GM21515 (cell line): ENCODE measurements at regions not wholly inside any gene's neighbourhood (a gene's known extent, or its start where the extent isn't known, plus 50 kb on each side); places are given as distances from the start of the nearest gene placed in this dataset.
"Not testable (repeated sequence)": the region's sequence is repeated elsewhere in the genome, so short reads cannot be mapped to it uniquely, and the experiment has no call there.

ENCODE experiments used
- ATAC-seq: cut with Tn5 transposase; IDR thresholded peaks from one replicate; pipeline ENCODE4 v1.9.1; 2021; ENCODE audit not compliant: unreplicated experiment

DNA sequence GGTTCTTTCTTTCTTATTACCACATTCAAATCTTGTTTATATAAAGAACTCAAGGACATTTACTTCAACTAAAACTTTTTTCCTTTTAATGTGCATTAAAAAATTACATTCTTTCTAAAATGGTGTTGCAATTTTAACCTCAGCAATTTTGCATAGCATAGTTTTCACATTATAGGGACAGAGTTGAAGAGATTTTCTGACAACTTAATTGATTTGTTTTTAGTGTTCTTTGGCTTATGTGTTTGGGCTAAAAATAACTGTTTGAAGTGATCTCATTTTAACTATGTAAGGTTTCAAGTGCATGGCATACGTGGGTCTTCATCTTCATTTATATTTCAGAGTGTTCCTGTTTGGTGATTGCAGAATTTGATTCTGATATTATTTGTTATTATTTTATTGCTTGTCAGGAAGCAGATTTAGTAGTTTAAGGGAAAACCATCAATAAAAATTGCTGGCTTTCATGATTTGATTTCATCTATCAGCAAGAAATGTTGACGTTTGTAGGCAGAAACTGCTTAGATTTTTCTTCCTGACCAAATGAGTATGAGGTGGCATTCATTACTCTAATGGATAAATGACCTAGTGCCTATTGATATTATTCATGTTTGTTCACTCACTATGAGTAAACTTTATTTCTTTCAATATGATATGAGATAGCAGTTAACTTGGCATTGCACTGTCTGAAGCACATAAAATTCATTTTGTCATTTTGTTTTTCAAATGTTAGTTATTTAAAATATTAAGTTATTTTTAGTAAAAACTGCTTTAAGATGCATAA is 398.4 kb downstream of the NUP35 start:
- ATAC-seq, result no peak

DNA sequence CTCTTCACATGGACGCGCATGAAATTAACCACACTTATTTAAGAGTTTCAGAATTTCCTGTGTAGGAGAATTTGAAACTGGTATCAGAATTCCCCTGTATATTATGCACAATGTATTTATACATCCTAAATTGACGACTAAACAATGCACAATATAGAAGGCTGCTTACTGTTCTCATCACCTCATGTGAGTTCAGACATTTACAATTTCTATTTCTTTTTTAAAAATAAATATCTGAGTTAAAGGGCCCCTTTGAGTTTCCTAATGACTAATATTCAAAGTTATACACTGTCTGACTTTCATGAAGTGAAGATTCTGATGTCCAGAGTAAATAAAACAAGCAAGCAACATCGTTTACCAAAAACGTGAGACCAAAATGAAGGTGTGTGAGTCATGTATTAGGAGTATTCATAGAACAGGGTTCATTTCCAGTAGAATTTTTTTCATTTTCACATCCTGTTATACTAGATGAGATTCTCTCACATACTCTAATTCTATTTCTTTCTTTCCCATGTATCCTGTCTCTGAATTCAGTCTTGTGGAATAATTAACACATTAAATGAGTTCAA is 406.2 kb downstream of the NUP35 start:
- ATAC-seq, result peak; percentile 72

DNA sequence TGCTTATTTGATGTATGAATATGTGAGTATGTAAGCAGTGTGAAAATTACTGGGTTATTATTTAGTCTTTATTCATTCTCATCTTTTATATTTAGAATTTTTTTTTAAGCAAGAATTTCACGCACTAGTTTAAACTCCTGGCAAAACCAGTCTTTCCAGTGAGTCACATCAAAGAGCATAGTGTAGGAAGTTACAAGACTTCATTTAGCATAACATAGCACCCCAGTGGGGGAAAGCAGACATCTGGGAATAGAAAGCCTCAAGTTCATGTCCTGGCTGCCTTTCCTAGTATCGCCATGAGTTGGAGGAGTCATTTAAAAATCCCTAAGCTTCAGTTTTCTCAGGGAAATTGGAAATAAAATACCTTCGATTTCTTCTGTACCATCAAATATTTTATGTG is 408.3 kb downstream of the NUP35 start:
- ATAC-seq, result no peak

DNA sequence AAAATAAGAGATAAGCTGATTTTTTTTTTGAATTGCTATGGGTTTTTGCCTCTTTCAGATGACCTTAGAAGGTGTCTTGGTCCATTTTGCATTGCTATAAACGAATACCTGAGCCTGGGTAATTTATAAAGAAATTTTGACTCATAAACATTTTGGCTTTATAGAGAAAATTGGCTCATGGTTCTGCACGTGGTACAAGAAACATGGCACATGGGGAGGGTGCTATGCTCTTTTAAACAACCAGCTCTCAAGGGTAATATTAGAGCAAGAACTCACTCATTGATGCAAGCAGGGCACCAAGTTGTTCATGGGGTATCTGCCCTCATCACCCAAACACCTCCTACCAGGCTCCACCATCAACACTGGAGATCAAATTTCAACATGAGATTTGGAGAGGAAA is 408.8 kb downstream of the NUP35 start:
- no peak for ATAC-seq

DNA sequence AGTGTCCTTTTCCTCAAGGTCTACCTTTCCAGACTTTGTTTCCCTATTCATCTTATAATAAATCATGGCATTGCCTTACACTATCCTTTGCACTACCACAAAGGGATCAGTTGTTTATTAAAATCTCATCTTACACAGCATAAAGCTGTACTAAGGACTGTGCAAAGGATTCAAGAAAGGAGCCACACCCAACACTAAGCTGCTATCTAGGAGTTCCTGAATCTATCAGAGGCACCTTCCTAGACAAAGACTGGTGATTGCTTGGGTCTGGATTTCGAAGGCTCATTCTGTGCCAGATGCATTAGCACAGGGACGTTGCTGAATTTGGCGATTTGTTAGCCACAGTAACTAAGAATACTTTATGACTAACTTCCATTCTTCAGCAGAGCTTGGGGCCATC is 412.0 kb downstream of the NUP35 start:
- no peak for ATAC-seq

GRCh38 chr2:183536714-183537113 is 412.5 kb downstream of the NUP35 start:
- ATAC-seq, result no peak

DNA sequence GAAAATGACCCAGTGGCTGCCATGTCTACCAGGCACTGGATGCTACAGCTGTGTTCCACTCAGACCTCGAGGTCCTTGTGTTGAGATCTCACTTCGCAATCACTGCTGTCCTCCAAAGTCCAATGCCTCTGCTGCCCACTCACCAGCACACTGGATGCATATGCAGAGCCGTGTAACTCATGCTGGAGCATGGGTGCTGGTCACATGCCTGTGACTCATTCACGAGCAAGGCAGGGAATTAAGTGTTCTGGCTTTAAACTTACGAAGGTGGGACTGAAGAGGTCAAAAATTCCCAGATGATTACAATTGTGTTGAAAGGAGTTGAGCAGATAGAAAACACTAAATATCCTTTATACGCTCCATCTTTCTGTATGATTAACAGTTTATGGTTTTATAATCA is 417.5 kb downstream of the NUP35 start:
- no peak for ATAC-seq

- no peak for ATAC-seq
Measured at GRCh38 chr2:183542606-183543005, 418.4 kb downstream of the NUP35 start.

- ATAC-seq, result no peak
Measured at GRCh38 chr2:183543222-183543621, 419.0 kb downstream of the NUP35 start.

DNA sequence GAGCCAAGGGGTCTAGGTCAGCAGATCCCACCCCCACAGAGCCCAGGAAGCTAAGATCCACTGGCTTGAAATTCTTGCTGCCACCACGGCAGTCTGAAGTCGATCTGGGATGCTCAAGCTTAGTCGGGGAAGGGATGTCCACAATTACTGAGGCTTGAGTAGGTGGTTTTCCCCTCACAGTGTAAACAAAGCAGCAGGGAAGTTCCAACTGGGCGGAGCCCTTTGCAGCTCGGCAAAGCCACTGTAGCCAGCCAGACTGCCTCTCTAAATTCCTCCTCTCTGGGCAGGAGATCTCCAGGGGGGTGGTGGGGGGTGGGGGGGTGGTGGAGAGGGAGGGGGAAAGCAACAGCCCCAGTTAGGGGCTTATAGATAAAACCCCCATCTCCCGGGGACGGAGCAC is 419.5 kb downstream of the NUP35 start:
- ATAC-seq, result peak; percentile 49

DNA sequence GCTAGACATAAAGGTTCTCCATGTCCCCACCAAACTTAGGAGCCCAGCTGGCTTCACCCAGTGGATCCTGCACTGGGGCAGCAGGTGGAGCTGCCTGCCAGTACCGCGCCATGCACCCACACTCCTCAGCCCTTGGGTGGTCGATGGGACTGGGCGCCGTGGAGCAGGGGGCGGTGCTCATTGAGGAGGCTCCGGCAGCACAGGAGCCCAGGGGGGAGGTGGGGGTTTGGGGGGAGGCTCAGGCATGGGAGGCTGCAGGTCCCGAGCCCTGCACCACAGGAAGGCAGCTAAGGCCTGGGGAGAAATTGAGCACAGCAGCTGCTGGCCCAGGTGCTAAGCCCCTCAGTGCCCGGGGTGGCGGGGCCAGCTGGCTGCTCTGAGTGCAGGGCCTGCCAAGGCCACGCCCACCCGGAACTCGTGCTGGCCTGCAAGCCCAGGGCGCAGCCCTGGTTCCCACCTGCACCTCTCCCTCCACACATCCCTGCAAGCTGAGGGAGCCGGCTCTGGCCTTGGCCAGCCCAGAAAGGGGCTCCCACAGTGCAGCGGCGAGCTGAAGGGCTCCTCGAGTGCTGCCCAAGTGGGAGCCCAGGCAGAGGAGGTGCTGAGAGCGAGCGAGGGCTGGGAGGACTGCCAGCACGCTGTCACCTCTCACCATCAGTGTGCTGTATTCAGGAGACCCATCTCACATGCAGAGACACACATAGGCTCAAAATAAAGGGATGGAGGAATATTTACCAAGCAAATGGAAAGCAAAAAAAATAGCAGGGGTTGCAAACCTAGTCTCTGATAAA is 422.5 kb downstream of the NUP35 start:
- ATAC-seq, result not testable (repeated sequence)

- no peak for ATAC-seq
Measured at GRCh38 chr2:183552716-183553115, 428.5 kb downstream of the NUP35 start.

DNA sequence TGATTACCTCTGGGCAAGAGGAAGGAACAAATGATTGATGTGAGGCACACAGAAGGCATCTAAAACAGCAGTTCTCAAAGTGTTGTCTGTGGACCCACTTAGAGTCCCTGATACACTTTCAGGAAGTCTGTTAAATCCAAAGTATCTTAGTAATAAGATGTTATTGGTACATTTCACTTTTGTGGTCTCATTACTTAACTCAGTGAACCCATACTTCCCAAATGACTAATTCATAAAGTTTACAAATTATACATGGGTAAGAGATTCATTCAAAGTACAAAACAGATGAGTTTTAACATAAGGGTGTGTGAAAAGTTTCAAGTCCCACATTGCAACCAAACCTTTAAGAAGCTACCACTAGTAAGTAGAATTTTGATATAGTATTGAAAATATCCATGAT is 440.5 kb downstream of the NUP35 start:
- ATAC-seq, result no peak

DNA sequence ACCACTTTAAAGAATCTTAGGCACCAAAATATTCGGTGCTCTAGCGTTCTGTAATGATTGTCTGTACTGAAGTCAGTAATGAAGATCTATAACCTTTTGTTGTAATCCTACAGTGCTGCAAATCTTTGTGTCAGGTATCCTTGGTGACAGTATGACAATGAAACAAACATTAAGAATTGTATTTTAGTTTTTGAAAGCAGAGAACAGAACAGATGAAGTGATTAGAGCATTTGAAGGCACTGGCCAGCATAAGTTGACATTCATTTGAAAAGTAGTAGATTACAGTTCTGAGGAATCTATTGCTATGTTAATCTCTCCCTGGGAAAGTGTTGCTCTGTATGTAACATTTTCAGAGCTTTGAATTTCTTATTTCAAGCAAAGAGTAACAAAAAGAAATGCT is 451.2 kb downstream of the NUP35 start:
- ATAC-seq, result no peak

DNA sequence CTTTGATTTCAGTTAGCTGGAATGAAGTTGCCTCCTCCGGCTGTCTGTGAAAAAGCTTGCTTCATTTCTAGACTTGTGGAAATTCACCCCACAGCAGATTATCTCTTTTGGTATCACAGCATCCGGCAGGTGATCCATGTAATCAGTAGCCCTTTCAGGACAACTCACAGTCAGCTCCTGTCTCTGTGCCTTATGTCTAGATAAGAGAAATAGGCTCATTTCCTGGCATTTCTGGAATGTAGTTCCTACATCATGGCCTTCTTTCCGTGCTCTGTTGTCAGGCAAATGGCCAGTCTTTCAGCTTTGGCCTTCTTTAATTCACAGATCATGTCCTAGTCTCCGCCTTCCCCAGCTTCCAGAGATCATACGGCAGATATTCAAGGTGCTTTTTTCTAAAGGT is 455.4 kb downstream of the NUP35 start:
- no peak for ATAC-seq

- ATAC-seq, result no peak
Measured at GRCh38 chr2:183592271-183592670, 468.0 kb downstream of the NUP35 start.

DNA sequence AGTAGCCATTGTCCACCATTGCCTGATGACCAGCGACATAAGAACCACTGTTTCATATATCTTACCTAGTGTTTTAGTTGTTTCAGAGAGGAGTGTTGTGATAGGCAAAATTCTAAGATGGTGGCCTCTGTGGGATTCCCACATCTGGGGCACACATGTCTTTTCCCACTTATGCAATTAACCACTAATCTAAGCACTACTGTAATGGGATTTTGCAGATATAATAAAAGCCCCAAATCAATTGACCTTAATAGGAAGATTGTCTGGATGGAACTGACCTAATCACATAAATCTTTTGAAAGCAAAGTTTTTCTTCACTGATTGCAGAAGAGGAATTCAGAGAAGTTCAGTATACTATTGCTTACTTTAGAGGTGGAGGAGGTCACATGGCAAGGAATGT is 469.9 kb downstream of the NUP35 start:
- ATAC-seq, result no peak

GRCh38 chr2:183597841-183598240 is 473.6 kb downstream of the NUP35 start:
- ATAC-seq, result no peak

DNA sequence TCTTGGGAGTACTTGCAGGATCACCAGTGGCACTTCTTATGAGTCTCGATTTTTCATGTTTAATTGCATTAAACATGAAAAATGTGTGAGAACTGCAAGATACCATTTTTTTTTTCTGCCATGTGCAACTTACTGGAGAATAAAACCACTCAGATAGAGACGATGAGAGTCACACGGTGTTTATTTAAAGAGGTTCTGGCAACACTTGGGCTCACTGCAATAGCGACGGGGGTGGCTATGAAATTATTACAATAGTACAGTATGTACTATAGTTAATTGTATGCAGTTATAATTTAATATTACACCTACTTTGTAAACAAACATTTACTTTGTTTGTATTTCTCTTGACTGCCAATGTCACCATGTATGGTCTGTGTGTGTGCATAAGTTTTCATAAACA is 479.8 kb downstream of the NUP35 start:
- ATAC-seq, result no peak

DNA sequence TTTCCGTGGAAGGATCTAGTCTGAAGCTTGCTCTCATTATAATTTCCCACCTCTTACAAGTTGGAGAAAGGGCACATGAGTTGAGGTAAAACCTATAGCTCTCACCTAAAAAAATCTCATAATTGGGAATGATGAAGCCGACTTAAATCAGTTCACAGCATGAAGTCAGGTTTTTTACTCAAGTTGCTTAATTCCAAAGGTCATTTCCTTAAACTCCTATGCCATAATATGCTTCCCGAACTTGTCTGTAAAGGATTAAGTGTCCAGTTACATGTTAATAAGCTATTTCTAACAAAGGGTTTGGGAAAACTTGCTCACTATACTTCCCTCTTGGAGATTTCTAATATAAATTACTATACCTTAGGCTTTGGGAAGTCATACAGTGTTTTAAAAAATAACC is 481.2 kb downstream of the NUP35 start:
- no peak for ATAC-seq

DNA sequence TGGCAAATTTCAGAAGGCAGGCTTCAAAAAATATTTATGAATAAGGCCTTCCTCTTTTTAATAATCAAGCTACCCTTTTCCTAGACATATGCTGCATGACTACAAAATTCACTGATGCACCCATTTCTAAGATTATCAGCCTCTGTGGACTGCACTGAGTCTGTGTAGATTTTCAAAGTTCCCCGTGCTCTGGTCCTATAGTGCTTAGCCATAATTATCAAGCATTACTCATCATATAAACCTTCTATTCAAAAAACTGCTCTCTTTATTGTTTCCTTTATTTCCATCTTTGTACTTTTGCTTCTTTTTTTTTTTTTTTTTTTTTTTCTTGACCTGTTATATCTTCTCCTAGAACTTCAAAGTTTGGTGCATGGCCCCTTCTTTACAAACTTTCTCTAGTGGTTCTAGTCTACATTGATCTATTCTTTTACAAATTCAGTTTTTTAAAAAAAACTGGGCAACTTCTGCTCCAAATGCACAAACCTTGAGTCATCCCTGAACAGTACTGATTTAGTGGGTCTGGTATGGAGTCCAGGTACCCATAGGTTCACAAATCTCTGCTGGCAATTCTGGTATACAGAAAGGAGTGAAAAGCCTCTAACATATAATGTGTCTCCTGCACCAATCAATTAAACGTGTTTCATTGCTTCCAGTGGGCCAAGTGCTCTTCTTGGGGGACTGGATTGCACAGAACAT is 481.9 kb downstream of the NUP35 start:
- no peak for ATAC-seq

DNA sequence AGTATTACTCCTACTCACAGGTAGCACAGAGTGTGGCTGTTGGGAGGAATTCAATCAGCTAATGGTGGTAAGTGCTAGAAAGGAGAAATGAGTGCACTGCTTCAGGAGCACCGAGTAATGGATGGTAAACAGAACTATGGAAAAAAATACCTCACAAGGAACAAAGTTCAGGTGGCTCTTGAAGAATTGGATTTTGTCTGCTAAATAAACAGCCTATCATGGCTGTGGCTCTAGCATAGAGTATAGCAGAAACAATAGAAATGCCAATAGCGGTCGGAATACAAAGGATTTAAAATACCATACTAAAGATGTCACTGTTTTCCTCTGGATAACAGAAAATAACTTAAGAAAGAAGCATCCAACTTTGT is 482.5 kb downstream of the NUP35 start:
- no peak for ATAC-seq
